ENCODE measurements at regions not wholly inside any gene's neighbourhood (a gene's known extent, or its start where the extent isn't known, plus 50 kb on each side); places are given as distances from the start of the nearest gene placed in this dataset.
"Not testable (repeated sequence)": the region's sequence is repeated elsewhere in the genome, so short reads cannot be mapped to it uniquely, and the experiment has no call there.

- no peak for DNase-seq
Observed at GRCh38 chr10:33643042-33643441, 308.6 kb upstream of the NRP1 start.

- no peak for DNase-seq
Observed at GRCh38 chr10:33638891-33639290, 304.4 kb upstream of the NRP1 start.

GRCh38 chr10:33638374-33638773, 303.9 kb upstream of the NRP1 start:
- DNase-seq = no peak

GRCh38 chr10:33635967-33636515, 301.6 kb upstream of the NRP1 start:
- DNase-seq = no peak

GRCh38 chr10:33632432-33632831, 298.0 kb upstream of the NRP1 start:
- no peak for DNase-seq

- DNase-seq = no peak
Observed at GRCh38 chr10:33631991-33632390, 297.5 kb upstream of the NRP1 start.

- no peak for DNase-seq
Observed at GRCh38 chr10:33630761-33631160, 296.3 kb upstream of the NRP1 start.

GRCh38 chr10:33627611-33628010, 293.1 kb upstream of the NRP1 start:
- DNase-seq = no peak

GRCh38 chr10:33626798-33627466, 292.5 kb upstream of the NRP1 start:
- no peak for DNase-seq

- DNase-seq = no peak
Observed at GRCh38 chr10:33623669-33624068, 289.2 kb upstream of the NRP1 start.

- DNase-seq = no peak
Observed at GRCh38 chr10:33621101-33621500, 286.6 kb upstream of the NRP1 start.

- no peak for DNase-seq
Observed at GRCh38 chr10:33618196-33618595, 283.7 kb upstream of the NRP1 start.

- no peak for DNase-seq
Observed at GRCh38 chr10:33617381-33618080, 283.1 kb upstream of the NRP1 start.

- no peak for DNase-seq
Observed at GRCh38 chr10:33616956-33617355, 282.5 kb upstream of the NRP1 start.

GRCh38 chr10:33612551-33612950, 278.1 kb upstream of the NRP1 start:
- no peak for DNase-seq

GRCh38 chr10:33612116-33612515, 277.6 kb upstream of the NRP1 start:
- no peak for DNase-seq

GRCh38 chr10:33611423-33611822, 277.0 kb upstream of the NRP1 start:
- DNase-seq = no peak

GRCh38 chr10:33609546-33609945, 275.1 kb upstream of the NRP1 start:
- no peak for DNase-seq

- DNase-seq = no peak
Observed at GRCh38 chr10:33602278-33602677, 267.8 kb upstream of the NRP1 start.

- no peak for DNase-seq
Observed at GRCh38 chr10:33600381-33600780, 265.9 kb upstream of the NRP1 start.

GRCh38 chr10:33596422-33596821, 262.0 kb upstream of the NRP1 start:
- no peak for DNase-seq

- DNase-seq = no peak
Observed at GRCh38 chr10:33594475-33594874, 260.0 kb upstream of the NRP1 start.

- no peak for DNase-seq
Observed at GRCh38 chr10:33588974-33589600, 254.6 kb upstream of the NRP1 start.

GRCh38 chr10:33584596-33584995, 250.1 kb upstream of the NRP1 start:
- DNase-seq = not testable (repeated sequence)
